ENCODE measurements at regions not wholly inside any gene's neighbourhood (a gene's known extent, or its start where the extent isn't known, plus 50 kb on each side); places are given as distances from the start of the nearest gene placed in this dataset.

- TF ChIP-seq, protein P1, sequence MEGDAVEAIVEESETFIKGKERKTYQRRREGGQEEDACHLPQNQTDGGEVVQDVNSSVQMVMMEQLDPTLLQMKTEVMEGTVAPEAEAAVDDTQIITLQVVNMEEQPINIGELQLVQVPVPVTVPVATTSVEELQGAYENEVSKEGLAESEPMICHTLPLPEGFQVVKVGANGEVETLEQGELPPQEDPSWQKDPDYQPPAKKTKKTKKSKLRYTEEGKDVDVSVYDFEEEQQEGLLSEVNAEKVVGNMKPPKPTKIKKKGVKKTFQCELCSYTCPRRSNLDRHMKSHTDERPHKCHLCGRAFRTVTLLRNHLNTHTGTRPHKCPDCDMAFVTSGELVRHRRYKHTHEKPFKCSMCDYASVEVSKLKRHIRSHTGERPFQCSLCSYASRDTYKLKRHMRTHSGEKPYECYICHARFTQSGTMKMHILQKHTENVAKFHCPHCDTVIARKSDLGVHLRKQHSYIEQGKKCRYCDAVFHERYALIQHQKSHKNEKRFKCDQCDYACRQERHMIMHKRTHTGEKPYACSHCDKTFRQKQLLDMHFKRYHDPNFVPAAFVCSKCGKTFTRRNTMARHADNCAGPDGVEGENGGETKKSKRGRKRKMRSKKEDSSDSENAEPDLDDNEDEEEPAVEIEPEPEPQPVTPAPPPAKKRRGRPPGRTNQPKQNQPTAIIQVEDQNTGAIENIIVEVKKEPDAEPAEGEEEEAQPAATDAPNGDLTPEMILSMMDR (IDR thresholded peaks at IDR 0.05; ENCODE audit: low read depth, low read length), result no peak
- no peak for DNase-seq (ENCODE audit: low read depth in 2 of 2)
- H3K4me3 ChIP-seq (replicated peaks in 1 of 2; ENCODE audit: low read depth in 2 of 2, low read length in 2 of 2), result no peak overlapping the region
These were observed 463.0 kb upstream of the MYT1L start for GRCh38 chr2:2793925-2794560.

DNA sequence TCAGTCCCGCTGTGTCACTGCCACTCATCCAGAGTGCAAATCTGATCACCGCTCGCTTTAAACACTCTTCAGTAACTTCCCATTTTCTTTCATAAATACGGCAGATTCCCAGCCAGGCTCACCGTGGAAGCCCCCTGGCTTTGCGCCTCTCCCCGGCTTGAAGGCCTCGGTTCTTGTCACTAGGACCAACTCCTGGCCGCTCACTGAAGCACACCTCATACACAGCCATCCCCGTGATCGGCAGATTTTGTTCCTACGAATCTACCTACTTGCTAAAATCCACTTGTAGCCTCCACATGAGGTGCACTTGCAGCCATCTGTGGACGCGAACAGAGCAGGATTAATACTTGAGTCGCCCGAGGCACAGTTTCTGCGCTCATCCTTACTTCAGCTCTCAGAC lies 462.4 kb upstream of the MYT1L start:
- no peak for DNase-seq (ENCODE audit: low read depth in 2 of 2)
- TF ChIP-seq, protein P1 (IDR thresholded peaks at IDR 0.05; ENCODE audit: low read depth, low read length), result no peak
- no peak overlapping the region for H3K4me3 ChIP-seq (replicated peaks in 1 of 2; ENCODE audit: low read depth in 2 of 2, low read length in 2 of 2)

DNA sequence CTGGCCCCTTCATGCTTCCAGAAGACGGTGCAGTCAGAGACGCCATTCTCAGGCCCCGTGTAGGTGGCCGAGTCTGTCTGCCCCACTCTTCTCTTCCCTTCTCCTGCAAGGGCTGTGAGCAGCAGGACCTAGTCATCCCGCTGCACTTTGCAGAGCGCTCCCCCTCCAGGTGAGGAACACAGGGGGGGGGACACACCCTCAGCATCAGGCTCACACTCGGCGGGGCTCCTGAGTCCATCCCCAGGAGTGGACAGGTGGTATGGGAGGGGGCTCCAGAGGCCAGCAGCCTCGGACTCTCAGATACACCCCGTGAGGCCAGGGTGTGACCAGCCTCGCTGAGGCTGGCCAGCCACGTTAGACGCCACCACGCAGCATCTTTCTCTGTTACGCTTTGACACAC lies 460.5 kb upstream of the MYT1L start:
- no peak overlapping the region for H3K4me3 ChIP-seq (replicated peaks in 1 of 2; ENCODE audit: low read depth in 2 of 2, low read length in 2 of 2)
- no peak for DNase-seq (ENCODE audit: low read depth in 2 of 2)
- TF ChIP-seq, protein P1 (IDR thresholded peaks at IDR 0.05; ENCODE audit: low read depth, low read length), result no peak

- H3K4me3 ChIP-seq (replicated peaks in 1 of 2; ENCODE audit: low read depth in 2 of 2, low read length in 2 of 2), result no peak overlapping the region
- TF ChIP-seq, protein P1 (IDR thresholded peaks at IDR 0.05; ENCODE audit: low read depth, low read length), result no peak
- no peak for DNase-seq (ENCODE audit: low read depth in 2 of 2)
These were observed 460.0 kb upstream of the MYT1L start for GRCh38 chr2:2791031-2791430.

- no peak for DNase-seq (ENCODE audit: low read depth in 2 of 2)
- no peak overlapping the region for H3K4me3 ChIP-seq (replicated peaks in 1 of 2; ENCODE audit: low read depth in 2 of 2, low read length in 2 of 2)
- TF ChIP-seq, protein P1 (IDR thresholded peaks at IDR 0.05; ENCODE audit: low read depth, low read length), result no peak
These were observed 457.0 kb upstream of the MYT1L start for GRCh38 chr2:2788076-2788475.

GRCh38 chr2:2787301-2787907 lies 456.3 kb upstream of the MYT1L start:
- no peak overlapping the region for H3K4me3 ChIP-seq (replicated peaks in 1 of 2; ENCODE audit: low read depth in 2 of 2, low read length in 2 of 2)
- no peak for DNase-seq (ENCODE audit: low read depth in 2 of 2)
- TF ChIP-seq, protein P1 (IDR thresholded peaks at IDR 0.05; ENCODE audit: low read depth, low read length), result no peak
